B cell (primary cell): ENCODE measurements at regions not wholly inside any gene's neighbourhood (a gene's known extent, or its start where the extent isn't known, plus 50 kb on each side); places are given as distances from the start of the nearest gene placed in this dataset.

Experiments
- ATAC-seq: fragments of 200-7000 bp; cut with Tn5 transposase; one replicate; pipeline ENCODE4 v1.10.0; 2021; ENCODE audit warnings: low read depth, mild to moderate bottlenecking, moderate number of reproducible peaks, moderate library complexity
- CTCF ChIA-PET: fragments of 350-600 bp; sonication (Branson Sonifier 250); formaldehyde crosslinking; loops from one replicate; lab custom pipeline; 2021; ENCODE audit warnings: antibody characterized with exemption, inconsistent platforms; lab: Charles Lee
- POLR2A ChIA-PET: fragments of 350-600 bp; sonication (Branson Sonifier 250); formaldehyde crosslinking; loops from one replicate; lab custom pipeline; 2021; ENCODE audit warnings: antibody characterized with exemption; lab: Charles Lee
- DNase-seq: peaks from one replicate; pipeline ENCODE4 v3.0.0; 2013
- H2AFZ ChIP-seq: 2 replicates; pipeline ENCODE4 v1.6.1; 2012; ENCODE audit warnings: mild to moderate bottlenecking, low read depth, low read length; ENCODE audit not compliant: insufficient read depth, poor library complexity, severe bottlenecking
- H3K27ac ChIP-seq, 2 donors: 1 replicate in 1 of 2; 2 replicates in 1 of 2; pipeline ENCODE4 v1.5.1; 2012 to 2013; ENCODE audit warnings: low read length in 2 of 2, mild to moderate bottlenecking in 2 of 2, moderate library complexity in 1 of 2
- H3K27me3 ChIP-seq, 4 experiments: fragments of 200-600 bp in 1 of 4; sonication (generic) in 1 of 4; replicated peaks in 1 of 4; 1 replicate in 2 of 4; 2 replicates in 2 of 4; pipeline versions ENCODE4 v1.6.1 to v1.7.0; 2013 to 2016; ENCODE audit warnings: low read length in 3 of 4, mild to moderate bottlenecking in 2 of 4, mixed read lengths in 1 of 4, moderate library complexity in 1 of 4; ENCODE audit not compliant: insufficient read depth in 4 of 4, control insufficient read depth in 3 of 4; ENCODE audit errors: control extremely low read depth in 1 of 4
- H3K36me3 ChIP-seq, 2 experiments: replicated peaks in 1 of 2; 1 replicate in 1 of 2; 2 replicates in 1 of 2; pipeline versions ENCODE4 v1.6.1 to v1.7.1; 2013; ENCODE audit warnings: low read length in 1 of 2; ENCODE audit not compliant: insufficient read depth in 2 of 2, control insufficient read depth in 1 of 2; ENCODE audit errors: control extremely low read depth in 1 of 2, extremely low read depth in 1 of 2
- H3K4me1 ChIP-seq, 2 donors: fragments of 200-600 bp in 1 of 2; sonication (generic) in 1 of 2; 1 replicate in 1 of 2; 2 replicates in 1 of 2; pipeline versions ENCODE4 v1.5.1 to v1.6.1; 2013 to 2017; ENCODE audit warnings: low read length in 2 of 2; ENCODE audit not compliant: control insufficient read depth in 2 of 2, insufficient read depth in 2 of 2
- H3K4me2 ChIP-seq: replicated peaks from 2 replicates; pipeline ENCODE3; 2012; ENCODE audit warnings: mild to moderate bottlenecking, low read depth, low read length; ENCODE audit not compliant: poor library complexity, severe bottlenecking
- H3K4me3 ChIP-seq, 5 experiments: fragments of 200-600 bp in 1 of 5; sonication (generic) in 1 of 5; 1 replicate in 3 of 5; 2 replicates in 2 of 5; pipeline versions ENCODE4 v1.5.1 to v1.7.0; 2011 to 2016; ENCODE audit warnings: low read length in 4 of 5, mild to moderate bottlenecking in 4 of 5, low read depth in 2 of 5, control low read depth in 1 of 5, moderate library complexity in 1 of 5; ENCODE audit not compliant: insufficient read depth in 1 of 5; ENCODE audit errors: control extremely low read depth in 1 of 5, extremely low read depth in 1 of 5
- H3K79me2 ChIP-seq: fragments of 200-600 bp; sonication (generic); one replicate; pipeline ENCODE4 v1.6.0; 2016; ENCODE audit warnings: low read length; ENCODE audit not compliant: control insufficient read depth, insufficient read depth
- H3K9ac ChIP-seq: fragments of 200-600 bp; sonication (generic); 2 replicates; pipeline ENCODE4 v1.6.1; 2017; ENCODE audit warnings: mild to moderate bottlenecking, low read length, moderate library complexity
- H3K9me3 ChIP-seq, 3 donors: one replicate each; pipeline versions ENCODE4 v1.6.1 to v1.7.1; 2013; ENCODE audit warnings: low read length in 2 of 3; ENCODE audit not compliant: control insufficient read depth in 2 of 3, insufficient read depth in 1 of 3; ENCODE audit errors: control extremely low read depth in 1 of 3
- H4K20me1 ChIP-seq: 2 replicates; pipeline ENCODE4 v1.6.0; 2012; ENCODE audit warnings: mild to moderate bottlenecking, low read length; ENCODE audit not compliant: insufficient read depth, control insufficient read depth, poor library complexity, severe bottlenecking
- H3K27ac Mint-ChIP-seq: one replicate; pipeline ENCODE4 v1.8.0; 2021; ENCODE audit warnings: mixed read lengths
- H3K27me3 Mint-ChIP-seq: one replicate; pipeline ENCODE4 v1.8.0; 2021; ENCODE audit warnings: mixed read lengths
- H3K4me1 Mint-ChIP-seq: one replicate; pipeline ENCODE4 v1.8.0; 2021; ENCODE audit warnings: mixed read lengths
- H3K4me3 Mint-ChIP-seq: one replicate; pipeline ENCODE4 v1.8.0; 2021; ENCODE audit warnings: mixed read lengths
- H3K9me3 Mint-ChIP-seq: one replicate; pipeline ENCODE4 v1.8.0; 2022; ENCODE audit warnings: mixed read lengths; ENCODE audit not compliant: insufficient read depth
- EZH2 ChIP-seq: IDR thresholded peaks from 2 replicates; pipeline ENCODE4 v1.6.1; 2012; ENCODE audit warnings: borderline replicate concordance, low read depth, mild to moderate bottlenecking, moderate library complexity, low read length; ENCODE audit not compliant: insufficient read depth, poor library complexity, severe bottlenecking
- WGBS: methylation state at CpG from one replicate; pipeline ENCODE4 v1.1.5; 2013; ENCODE audit warnings: missing lambda C conversion rate; ENCODE audit not compliant: insufficient coverage; 5-methylcytosine and 5-hydroxymethylcytosine counted together
- intact Hi-C: fragments of 100-400 bp; cut with micrococcal nuclease; formaldehyde crosslinking; loops from one replicate; pipeline ENCODE4 v1.10.0; 2022
- TF ChIP-seq, protein P1 (sequence below): fragments of 200-600 bp; IDR thresholded peaks from one replicate; pipeline ENCODE4 v1.8.0; 2022; ENCODE audit warnings: antibody characterized with exemption, mild to moderate bottlenecking

DNA sequence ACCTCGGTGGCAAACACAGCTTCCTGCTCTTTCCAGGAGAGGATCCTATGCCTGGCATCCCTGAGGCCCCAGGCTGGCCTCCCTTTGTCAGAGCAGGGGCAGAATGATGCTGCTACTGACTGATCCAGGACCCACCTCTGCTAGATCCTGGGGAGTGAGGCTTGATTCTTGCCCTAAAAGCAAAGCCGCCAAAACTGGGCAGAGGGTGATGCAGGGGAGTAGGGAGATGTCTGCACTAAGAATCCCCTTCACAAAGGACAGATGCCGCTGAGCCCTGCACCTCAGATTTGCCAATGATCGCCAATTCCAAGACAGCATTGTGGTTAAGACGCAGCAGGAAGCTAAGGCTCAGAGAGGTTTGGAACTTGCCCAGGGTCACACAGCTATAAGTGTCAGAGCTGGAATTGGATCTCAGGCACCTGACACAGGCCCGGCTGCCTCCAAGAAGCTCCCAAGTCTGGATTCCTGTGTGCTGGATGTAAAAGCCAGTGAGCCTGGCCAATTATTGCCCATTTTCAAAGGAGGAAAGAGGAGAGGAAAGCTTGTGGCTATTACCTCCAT lies 60.7 kb upstream of the TNRC6C start:
- Histone ChIP-seq H3K27me3 (peaks cover 0 to 40% (median 11%) of the 10 kb centered on the region in 4 experiments), H3K4me1 (peaks cover 35% of the 10 kb centered on the region in 2 donors), H3K4me2 (no peak overlapping the region), H3K9me3 (peaks cover 0 to 2% (median 0%) of the 10 kb centered on the region in 3 donors), H4K20me1 (peaks cover 5% of the 10 kb centered on the region), H3K27ac (no peak overlapping the region), H3K9ac (no peak overlapping the region), H3K4me3 (no peak overlapping the region), H2AFZ (no peak overlapping the region), H3K36me3 (no peaks in the 10 kb centered on the region), H3K79me2 (no peaks in the 10 kb centered on the region)
- ChIA-PET POLR2A (interaction anchor here (0.6 kb wide), 1 partner anchor 1311 kb away, joined by 3 read pairs; no protein-coding TSS in a partner anchor), CTCF (interaction anchor here (0.6 kb wide), 1 partner anchor 115 kb away, joined by 3 read pairs; no protein-coding TSS in a partner anchor)
- Mint-ChIP-seq H3K9me3 (no peaks in the 10 kb centered on the region), H3K27me3 (peaks cover 38% of the 10 kb centered on the region), H3K4me3 (no peak overlapping the region), H3K4me1 (peaks cover 27% of the 10 kb centered on the region), H3K27ac (peak overlapping the region; percentile 15)
- intact Hi-C loops, result no loop called here
- no peak for TF ChIP-seq EZH2
- TF ChIP-seq, protein P1, sequence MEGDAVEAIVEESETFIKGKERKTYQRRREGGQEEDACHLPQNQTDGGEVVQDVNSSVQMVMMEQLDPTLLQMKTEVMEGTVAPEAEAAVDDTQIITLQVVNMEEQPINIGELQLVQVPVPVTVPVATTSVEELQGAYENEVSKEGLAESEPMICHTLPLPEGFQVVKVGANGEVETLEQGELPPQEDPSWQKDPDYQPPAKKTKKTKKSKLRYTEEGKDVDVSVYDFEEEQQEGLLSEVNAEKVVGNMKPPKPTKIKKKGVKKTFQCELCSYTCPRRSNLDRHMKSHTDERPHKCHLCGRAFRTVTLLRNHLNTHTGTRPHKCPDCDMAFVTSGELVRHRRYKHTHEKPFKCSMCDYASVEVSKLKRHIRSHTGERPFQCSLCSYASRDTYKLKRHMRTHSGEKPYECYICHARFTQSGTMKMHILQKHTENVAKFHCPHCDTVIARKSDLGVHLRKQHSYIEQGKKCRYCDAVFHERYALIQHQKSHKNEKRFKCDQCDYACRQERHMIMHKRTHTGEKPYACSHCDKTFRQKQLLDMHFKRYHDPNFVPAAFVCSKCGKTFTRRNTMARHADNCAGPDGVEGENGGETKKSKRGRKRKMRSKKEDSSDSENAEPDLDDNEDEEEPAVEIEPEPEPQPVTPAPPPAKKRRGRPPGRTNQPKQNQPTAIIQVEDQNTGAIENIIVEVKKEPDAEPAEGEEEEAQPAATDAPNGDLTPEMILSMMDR, result no peak
- ATAC-seq (no peak), DNase-seq (no peak)
- WGBS, result 90% methylated on average over 5 of the region's 6 CpGs
